KOPT-K1 (cell line): ENCODE measurements at regions not wholly inside any gene's neighbourhood (a gene's known extent, or its start where the extent isn't known, plus 50 kb on each side); places are given as distances from the start of the nearest gene placed in this dataset.

Source experiments
- H3K27ac ChIP-seq: fragments of 200-600 bp; sonication (generic); 2 replicates; pipeline ENCODE4 v1.5.1; 2016; ENCODE audit warnings: antibody characterized with exemption, mild to moderate bottlenecking, low read depth, low read length; ENCODE audit not compliant: poor library complexity, severe bottlenecking
- H3K36me3 ChIP-seq: fragments of 200-600 bp; sonication (generic); 2 replicates; pipeline ENCODE4 v1.5.1; 2017; ENCODE audit warnings: antibody characterized with exemption, mild to moderate bottlenecking, low read length, moderate library complexity; ENCODE audit not compliant: insufficient read depth
- H3K9me3 ChIP-seq: fragments of 200-600 bp; sonication (generic); 2 replicates; pipeline ENCODE4 v1.5.1; 2017; ENCODE audit warnings: antibody characterized with exemption, low read length, mild to moderate bottlenecking; ENCODE audit not compliant: insufficient read depth, poor library complexity, severe bottlenecking

- no peaks in the 10 kb centered on the region for H3K36me3 ChIP-seq
- no peaks in the 10 kb centered on the region for H3K9me3 ChIP-seq
- no peak overlapping the region for H3K27ac ChIP-seq
These were observed 872.9 kb upstream of the GJE1 start for GRCh38 chr6:141259807-141260206.

DNA sequence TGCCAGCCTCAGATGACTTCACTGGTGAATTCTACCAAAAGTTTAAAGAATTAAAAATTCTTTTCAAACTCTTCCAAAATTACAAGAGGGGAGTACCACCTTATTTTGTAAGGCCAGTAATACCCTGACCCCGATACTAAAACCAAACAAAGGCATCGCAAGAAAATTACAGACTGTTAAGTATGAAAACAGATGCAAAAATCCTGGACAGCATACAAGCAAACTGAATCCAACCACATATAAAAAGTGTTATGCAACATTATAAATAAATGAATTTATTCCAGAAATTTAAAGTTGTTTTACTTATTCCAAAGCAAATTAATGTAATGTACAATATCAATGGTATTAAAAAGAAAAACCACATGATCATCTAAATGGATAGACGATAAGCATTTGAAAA is 873.6 kb upstream of the GJE1 start:
- Histone ChIP-seq H3K27ac (no peak overlapping the region), H3K36me3 (no peaks in the 10 kb centered on the region), H3K9me3 (no peaks in the 10 kb centered on the region)

DNA sequence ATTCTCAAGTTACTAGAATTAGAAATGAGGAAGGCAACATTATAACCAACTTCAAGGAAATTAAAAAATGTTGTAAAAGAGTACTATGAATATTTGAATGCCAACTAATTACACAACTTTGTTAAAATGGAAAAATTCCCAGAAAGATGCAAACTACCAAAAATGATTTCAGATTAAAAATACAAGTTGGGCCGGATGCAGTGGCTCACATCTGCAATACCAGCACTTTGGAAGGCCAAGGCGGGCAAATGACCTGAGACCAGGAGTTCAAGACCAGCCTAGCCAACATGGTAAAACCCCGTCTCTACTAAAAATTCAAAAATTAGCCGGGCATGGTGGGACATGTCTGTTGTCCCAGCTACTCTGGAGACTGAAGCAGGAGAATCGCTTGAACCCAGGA is 874.2 kb upstream of the GJE1 start:
- Histone ChIP-seq H3K27ac (no peak overlapping the region), H3K9me3 (no peaks in the 10 kb centered on the region), H3K36me3 (no peaks in the 10 kb centered on the region)

- no peaks in the 10 kb centered on the region for H3K9me3 ChIP-seq
- H3K36me3 ChIP-seq, result no peaks in the 10 kb centered on the region
- H3K27ac ChIP-seq, result no peak overlapping the region
These were observed 878.4 kb upstream of the GJE1 start for GRCh38 chr6:141254336-141254735.

DNA sequence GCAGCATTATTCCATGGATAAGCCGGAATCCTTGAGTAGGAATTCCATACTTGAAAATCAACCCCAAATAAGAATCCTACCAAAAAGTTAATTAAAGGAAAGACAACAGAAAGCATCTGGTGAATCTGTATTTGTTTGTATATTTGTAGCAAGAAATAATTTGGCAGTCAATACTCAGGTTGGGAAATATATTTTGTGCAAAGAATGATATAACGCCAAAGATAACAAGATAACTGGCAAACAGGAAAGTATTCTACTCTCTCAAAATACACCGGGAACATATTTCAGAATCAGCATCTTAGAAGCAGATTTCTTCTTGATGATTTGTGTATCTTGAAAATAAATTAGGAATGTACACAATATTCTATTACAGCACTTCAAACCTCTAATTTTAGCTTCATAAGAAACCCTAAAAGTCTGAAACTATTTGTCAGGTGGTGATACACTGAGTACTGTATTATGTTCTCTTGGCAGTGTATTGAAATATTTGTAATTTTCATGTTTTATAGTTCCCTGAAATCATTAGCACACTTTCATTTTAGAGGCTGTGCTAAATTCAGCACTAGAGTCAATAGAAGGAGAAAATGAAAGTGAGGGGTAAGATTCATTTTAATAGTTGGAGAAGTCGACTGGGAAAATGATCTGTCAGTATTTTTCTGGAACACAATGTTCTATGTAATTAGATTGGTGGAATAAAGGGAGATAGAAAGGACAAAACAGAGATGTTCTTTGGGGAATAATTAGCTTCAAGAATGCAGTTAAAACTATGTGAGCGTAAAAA is 879.7 kb upstream of the GJE1 start:
- no peaks in the 10 kb centered on the region for H3K36me3 ChIP-seq
- no peaks in the 10 kb centered on the region for H3K9me3 ChIP-seq
- no peak overlapping the region for H3K27ac ChIP-seq

- H3K36me3 ChIP-seq, result no peaks in the 10 kb centered on the region
- H3K27ac ChIP-seq, result no peak overlapping the region
- H3K9me3 ChIP-seq, result no peaks in the 10 kb centered on the region
These were observed 881.4 kb upstream of the GJE1 start for GRCh38 chr6:141251286-141251685.

DNA sequence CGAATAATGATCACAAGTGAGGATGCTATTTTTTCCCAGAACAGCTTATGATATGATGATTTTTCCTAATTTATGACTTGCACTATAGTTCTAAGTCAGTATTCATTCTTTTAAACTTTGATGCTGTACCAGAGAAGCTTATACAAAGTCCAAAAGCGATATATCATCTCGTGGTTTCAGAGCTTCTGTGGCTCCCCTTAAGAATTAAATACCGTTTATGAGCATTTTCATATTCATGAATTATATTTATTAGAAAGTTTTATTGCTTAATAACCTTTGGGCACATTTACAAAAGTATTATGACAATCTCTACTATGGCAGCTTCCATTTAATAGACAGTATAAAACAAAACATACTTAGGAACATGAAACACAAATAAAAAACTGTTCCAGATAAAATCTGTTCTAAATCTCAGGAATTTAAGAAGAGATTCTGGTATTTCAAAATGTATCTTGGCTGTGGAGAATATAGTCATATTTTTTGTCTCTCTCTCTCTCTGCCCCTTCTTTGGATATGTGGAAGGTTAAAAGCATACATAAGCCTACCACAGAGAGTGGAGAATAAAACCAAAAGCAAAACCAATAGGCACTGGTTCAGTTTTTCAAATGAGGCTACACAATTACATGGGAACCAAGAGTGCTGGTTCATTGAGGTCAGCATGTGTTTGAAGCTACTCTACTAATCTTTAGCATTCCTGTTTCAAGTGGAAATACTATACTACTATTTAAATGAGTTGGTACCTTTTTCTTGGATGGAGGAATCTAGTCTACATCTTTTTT is 884.5 kb upstream of the GJE1 start:
- Histone ChIP-seq H3K36me3 (no peaks in the 10 kb centered on the region), H3K27ac (no peak overlapping the region), H3K9me3 (no peaks in the 10 kb centered on the region)

DNA sequence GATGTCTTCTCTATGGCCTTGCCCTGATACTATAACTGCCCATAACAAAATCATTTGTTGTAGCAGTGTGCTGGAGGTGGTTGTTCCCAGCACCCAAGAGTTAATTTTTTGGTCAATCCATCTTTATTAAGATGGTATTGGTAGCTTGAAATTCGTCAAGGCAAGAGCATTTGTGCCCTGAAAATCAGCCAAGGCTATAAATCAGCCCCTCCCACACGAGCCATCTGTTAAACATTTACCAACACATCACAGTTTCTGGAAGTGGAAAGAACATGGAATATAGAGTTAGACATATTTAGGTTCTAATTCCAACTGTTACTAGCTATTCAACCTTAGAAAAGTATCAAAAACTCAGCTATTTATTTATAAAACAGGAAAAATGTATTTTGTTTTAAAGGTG is 888.4 kb upstream of the GJE1 start:
- H3K9me3 ChIP-seq, result no peaks in the 10 kb centered on the region
- no peaks in the 10 kb centered on the region for H3K36me3 ChIP-seq
- no peak overlapping the region for H3K27ac ChIP-seq

GRCh38 chr6:141242957-141243356 is 889.8 kb upstream of the GJE1 start:
- no peak overlapping the region for H3K27ac ChIP-seq
- H3K36me3 ChIP-seq, result no peaks in the 10 kb centered on the region
- H3K9me3 ChIP-seq, result no peaks in the 10 kb centered on the region

- Histone ChIP-seq H3K27ac (no peak overlapping the region), H3K9me3 (no peaks in the 10 kb centered on the region)
These were observed 903.4 kb upstream of the GJE1 start for GRCh38 chr6:141229296-141229695.

GRCh38 chr6:141218583-141218982 is 914.1 kb upstream of the GJE1 start:
- H3K27ac ChIP-seq, result no peak overlapping the region
- peaks cover 16% of the 10 kb centered on the region for H3K9me3 ChIP-seq
- H3K36me3 ChIP-seq, result no peaks in the 10 kb centered on the region

More at GRCh38 chr6:141229296-141229695, 903.4 kb upstream of the GJE1 start:
- H3K36me3 ChIP-seq, result no peaks in the 10 kb centered on the region

DNA sequence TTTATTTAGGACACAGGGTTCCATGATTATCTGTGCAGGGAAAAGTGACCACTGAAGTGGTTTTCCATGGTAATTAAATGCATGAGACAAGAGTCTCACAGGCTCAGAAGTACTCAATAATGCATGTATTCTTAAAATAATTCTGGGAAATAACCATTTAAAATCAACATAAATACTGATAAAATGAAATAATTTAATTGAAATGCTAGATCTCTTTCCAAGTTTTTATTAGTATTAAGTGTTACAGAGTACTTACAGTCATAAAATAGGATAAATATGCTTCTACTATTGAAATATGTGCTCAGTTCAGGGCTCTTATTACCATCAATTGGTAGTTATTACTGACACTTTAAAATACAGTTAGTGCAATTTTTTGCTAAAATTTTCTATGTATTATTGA is 916.0 kb upstream of the GJE1 start:
- H3K9me3 ChIP-seq, result peaks cover 16% of the 10 kb centered on the region
- no peak overlapping the region for H3K27ac ChIP-seq
- H3K36me3 ChIP-seq, result no peaks in the 10 kb centered on the region

GRCh38 chr6:141212296-141212695 is 920.4 kb upstream of the GJE1 start:
- Histone ChIP-seq H3K27ac (no peak overlapping the region), H3K36me3 (no peaks in the 10 kb centered on the region), H3K9me3 (no peaks in the 10 kb centered on the region)

GRCh38 chr6:141211845-141212244 is 920.9 kb upstream of the GJE1 start:
- Histone ChIP-seq H3K36me3 (no peaks in the 10 kb centered on the region), H3K9me3 (no peaks in the 10 kb centered on the region)

DNA sequence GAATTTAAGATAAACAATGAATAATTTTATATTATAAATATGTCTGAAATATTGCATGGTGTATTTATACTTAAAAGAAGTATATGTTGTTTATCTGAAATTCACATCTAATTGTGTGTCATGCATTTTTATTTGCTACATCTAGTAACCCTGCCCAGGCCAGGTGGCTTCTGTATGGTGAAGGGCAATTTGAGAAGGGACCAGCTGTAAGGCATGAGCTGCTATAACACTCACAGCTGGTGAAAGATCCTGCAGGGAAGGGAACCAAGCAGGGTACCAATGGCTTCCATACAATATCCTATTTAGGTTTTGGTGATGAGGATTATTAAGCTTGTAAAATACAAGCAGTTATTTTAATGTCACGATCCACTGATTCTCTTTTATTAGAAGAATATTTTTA is 921.8 kb upstream of the GJE1 start:
- no peaks in the 10 kb centered on the region for H3K36me3 ChIP-seq
- no peak overlapping the region for H3K27ac ChIP-seq
- H3K9me3 ChIP-seq, result no peaks in the 10 kb centered on the region

More at GRCh38 chr6:141211845-141212244, 920.9 kb upstream of the GJE1 start:
- H3K27ac ChIP-seq, result no peak overlapping the region

DNA sequence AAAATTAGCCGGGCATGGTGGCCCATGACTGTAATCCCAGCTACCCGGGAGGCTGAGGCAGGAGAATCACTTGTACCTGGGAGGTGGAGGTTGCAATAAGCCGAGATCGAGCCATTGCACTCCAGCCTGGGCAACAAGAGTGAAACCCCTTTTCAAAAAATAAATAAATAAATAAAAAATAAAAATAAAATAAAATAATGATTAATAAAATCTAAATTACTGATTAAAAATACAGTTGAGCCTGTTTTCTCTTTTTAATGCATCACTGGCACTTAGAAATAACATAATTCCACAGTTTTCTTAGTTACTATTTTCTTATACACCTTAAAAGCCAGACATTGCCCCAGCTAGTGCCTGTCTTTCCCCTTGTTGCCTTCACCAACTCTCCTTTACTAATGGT is 922.8 kb upstream of the GJE1 start:
- Histone ChIP-seq H3K9me3 (no peaks in the 10 kb centered on the region), H3K36me3 (no peaks in the 10 kb centered on the region), H3K27ac (no peak overlapping the region)
